ENCODE measurements at regions not wholly inside any gene's neighbourhood (a gene's known extent, or its start where the extent isn't known, plus 50 kb on each side); places are given as distances from the start of the nearest gene placed in this dataset.

DNA sequence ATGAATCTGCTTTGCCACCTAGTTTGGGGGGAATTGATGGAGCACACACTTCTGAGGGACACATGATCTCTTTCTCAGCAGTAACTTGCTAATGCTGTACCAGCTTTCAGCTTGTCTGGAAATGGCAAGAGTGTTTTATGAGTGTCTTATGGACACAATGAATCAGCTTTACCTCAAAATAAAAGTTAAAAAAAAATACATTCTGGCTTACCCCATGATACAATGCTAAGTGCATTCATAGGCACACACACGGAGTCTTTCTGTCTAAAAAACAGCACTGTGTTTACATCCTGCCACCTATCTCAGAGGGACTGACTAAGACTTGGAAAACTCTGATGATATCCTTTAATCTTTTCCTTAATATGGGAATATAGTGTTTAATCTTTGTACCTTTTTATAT, 455.5 kb upstream of the ADAMTS5 start:
- H3K27me3 ChIP-seq (ENCODE audit: control insufficient read depth, extremely low read depth, insufficient read depth, low read length): no peaks in the 10 kb centered on the region
- no peak overlapping the region for H2AFZ ChIP-seq (ENCODE audit: control insufficient read depth, low read length)
- no peak overlapping the region for H3K4me3 ChIP-seq (ENCODE audit: control insufficient read depth in 2 of 3, extremely low read depth in 1 of 3, insufficient read depth in 2 of 3, low read depth in 1 of 3, low read length in 3 of 3)
- dilution Hi-C loops (cut with MboI; ENCODE audit: extremely low pct_ligation_motif_present, low sequenced_read_pairs): no loop called here
- H3K36me3 ChIP-seq (ENCODE audit: control insufficient read depth in 2 of 2, extremely low read depth in 1 of 2, insufficient read depth in 2 of 2, low read length in 2 of 2): no peaks in the 10 kb centered on the region
- H3K79me2 ChIP-seq (ENCODE audit: control insufficient read depth, insufficient read depth, low read length): no peaks in the 10 kb centered on the region
- no peak overlapping the region for H3K9ac ChIP-seq (ENCODE audit: control insufficient read depth, extremely low read depth, insufficient read depth, low read length)
- no peak overlapping the region for H3K4me2 ChIP-seq (ENCODE audit: control insufficient read depth, extremely low read depth, insufficient read depth, low read depth, low read length)
- no peaks in the 10 kb centered on the region for H4K20me1 ChIP-seq (ENCODE audit: control insufficient read depth, extremely low read depth, insufficient read depth, low read length)
- H3K9me3 ChIP-seq (ENCODE audit: control insufficient read depth, low read depth, low read length): no peaks in the 10 kb centered on the region
- H3K9me1 ChIP-seq (ENCODE audit: control insufficient read depth, extremely low read depth, insufficient read depth, low read length): no peaks in the 10 kb centered on the region
- DNase-seq (ENCODE audit: low read depth, low spot score) (no peak), FAIRE-seq (no peak)
- H3K4me1 ChIP-seq (ENCODE audit: control insufficient read depth, extremely low read depth, insufficient read depth, low read length): peaks cover 7% of the 10 kb centered on the region
- no peak overlapping the region for H3K27ac ChIP-seq (ENCODE audit: control insufficient read depth, insufficient read depth, low read length)
- TF ChIP-seq, protein P1, sequence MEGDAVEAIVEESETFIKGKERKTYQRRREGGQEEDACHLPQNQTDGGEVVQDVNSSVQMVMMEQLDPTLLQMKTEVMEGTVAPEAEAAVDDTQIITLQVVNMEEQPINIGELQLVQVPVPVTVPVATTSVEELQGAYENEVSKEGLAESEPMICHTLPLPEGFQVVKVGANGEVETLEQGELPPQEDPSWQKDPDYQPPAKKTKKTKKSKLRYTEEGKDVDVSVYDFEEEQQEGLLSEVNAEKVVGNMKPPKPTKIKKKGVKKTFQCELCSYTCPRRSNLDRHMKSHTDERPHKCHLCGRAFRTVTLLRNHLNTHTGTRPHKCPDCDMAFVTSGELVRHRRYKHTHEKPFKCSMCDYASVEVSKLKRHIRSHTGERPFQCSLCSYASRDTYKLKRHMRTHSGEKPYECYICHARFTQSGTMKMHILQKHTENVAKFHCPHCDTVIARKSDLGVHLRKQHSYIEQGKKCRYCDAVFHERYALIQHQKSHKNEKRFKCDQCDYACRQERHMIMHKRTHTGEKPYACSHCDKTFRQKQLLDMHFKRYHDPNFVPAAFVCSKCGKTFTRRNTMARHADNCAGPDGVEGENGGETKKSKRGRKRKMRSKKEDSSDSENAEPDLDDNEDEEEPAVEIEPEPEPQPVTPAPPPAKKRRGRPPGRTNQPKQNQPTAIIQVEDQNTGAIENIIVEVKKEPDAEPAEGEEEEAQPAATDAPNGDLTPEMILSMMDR (optimal IDR thresholded peaks at IDR 0.05 in 1 of 3, IDR thresholded peaks at IDR 0.05 in 1 of 3, conservative IDR thresholded peaks at IDR 0.05 in 1 of 3; ENCODE audit: extremely low read depth in 1 of 3, insufficient read depth in 2 of 3, low read length in 3 of 3): no peak
- TF ChIP-seq EZH2 (IDR thresholded peaks at IDR 0.05; ENCODE audit: low read length): no peak

DNA sequence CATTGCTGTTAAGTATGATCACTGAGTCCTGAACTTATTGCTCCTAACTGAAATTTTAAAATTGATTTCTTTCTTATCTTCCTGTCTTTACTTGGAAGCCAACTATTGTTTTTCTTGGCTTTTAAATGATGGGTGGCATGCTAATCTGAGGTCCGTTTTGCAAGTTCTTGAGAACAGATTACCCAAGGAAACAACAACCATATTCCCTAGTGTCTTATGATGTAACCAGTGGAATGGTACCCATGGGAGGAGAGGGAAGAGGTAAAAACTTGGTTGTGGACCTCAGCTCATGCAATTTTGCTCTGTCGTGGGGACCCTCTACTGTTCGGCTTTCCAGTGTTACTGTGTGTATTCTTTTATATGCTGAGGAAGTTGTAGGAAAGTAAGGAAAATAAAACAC, 454.8 kb upstream of the ADAMTS5 start:
- no peaks in the 10 kb centered on the region for H3K79me2 ChIP-seq (ENCODE audit: control insufficient read depth, insufficient read depth, low read length)
- H3K4me1 ChIP-seq (ENCODE audit: control insufficient read depth, extremely low read depth, insufficient read depth, low read length): peaks cover 7% of the 10 kb centered on the region
- H3K9ac ChIP-seq (ENCODE audit: control insufficient read depth, extremely low read depth, insufficient read depth, low read length): no peak overlapping the region
- H2AFZ ChIP-seq (ENCODE audit: control insufficient read depth, low read length): no peak overlapping the region
- H3K9me1 ChIP-seq (ENCODE audit: control insufficient read depth, extremely low read depth, insufficient read depth, low read length): no peaks in the 10 kb centered on the region
- no peak overlapping the region for H3K27ac ChIP-seq (ENCODE audit: control insufficient read depth, insufficient read depth, low read length)
- TF ChIP-seq, protein P1 (optimal IDR thresholded peaks at IDR 0.05 in 1 of 3, IDR thresholded peaks at IDR 0.05 in 1 of 3, conservative IDR thresholded peaks at IDR 0.05 in 1 of 3; ENCODE audit: extremely low read depth in 1 of 3, insufficient read depth in 2 of 3, low read length in 3 of 3): no peak
- TF ChIP-seq EZH2 (IDR thresholded peaks at IDR 0.05; ENCODE audit: low read length): no peak
- H3K9me3 ChIP-seq (ENCODE audit: control insufficient read depth, low read depth, low read length): no peaks in the 10 kb centered on the region
- DNase-seq (ENCODE audit: low read depth, low spot score) (no peak), FAIRE-seq (no peak)
- no peaks in the 10 kb centered on the region for H4K20me1 ChIP-seq (ENCODE audit: control insufficient read depth, extremely low read depth, insufficient read depth, low read length)
- H3K4me2 ChIP-seq (ENCODE audit: control insufficient read depth, extremely low read depth, insufficient read depth, low read depth, low read length): no peak overlapping the region
- dilution Hi-C loops (cut with MboI; ENCODE audit: extremely low pct_ligation_motif_present, low sequenced_read_pairs): no loop called here
- H3K36me3 ChIP-seq (ENCODE audit: control insufficient read depth in 2 of 2, extremely low read depth in 1 of 2, insufficient read depth in 2 of 2, low read length in 2 of 2): no peaks in the 10 kb centered on the region
- no peak overlapping the region for H3K4me3 ChIP-seq (ENCODE audit: control insufficient read depth in 2 of 3, extremely low read depth in 1 of 3, insufficient read depth in 2 of 3, low read depth in 1 of 3, low read length in 3 of 3)
- H3K27me3 ChIP-seq (ENCODE audit: control insufficient read depth, extremely low read depth, insufficient read depth, low read length): no peaks in the 10 kb centered on the region
